Upper lobe of left lung (tissue), 4 donors: ENCODE measurements at regions not wholly inside any gene's neighbourhood (a gene's known extent, or its start where the extent isn't known, plus 50 kb on each side); places are given as distances from the start of the nearest gene placed in this dataset.

Source experiments
- CTCF ChIP-seq, 6 experiments: fragments of 450-650 bp in 4 of 6; fragments of 200-600 bp in 2 of 6; sonication (generic) in 2 of 6; IDR thresholded peaks; one replicate each; pipeline ENCODE4 v1.5.1; 2016 to 2019; ENCODE audit warnings: antibody characterized with exemption in 6 of 6
- POLR2A ChIP-seq, 4 donors: fragments of 450-650 bp; IDR thresholded peaks; one replicate each; pipeline ENCODE4 v1.5.1; 2016 to 2017; ENCODE audit warnings: antibody characterized with exemption in 4 of 4, mild to moderate bottlenecking in 2 of 4
- POLR2AphosphoS5 ChIP-seq, 2 donors: sonication (generic); formaldehyde crosslinking; IDR thresholded peaks; one replicate each; pipeline ENCODE4 v1.5.1; 2017; ENCODE audit warnings: antibody characterized with exemption in 2 of 2

DNA sequence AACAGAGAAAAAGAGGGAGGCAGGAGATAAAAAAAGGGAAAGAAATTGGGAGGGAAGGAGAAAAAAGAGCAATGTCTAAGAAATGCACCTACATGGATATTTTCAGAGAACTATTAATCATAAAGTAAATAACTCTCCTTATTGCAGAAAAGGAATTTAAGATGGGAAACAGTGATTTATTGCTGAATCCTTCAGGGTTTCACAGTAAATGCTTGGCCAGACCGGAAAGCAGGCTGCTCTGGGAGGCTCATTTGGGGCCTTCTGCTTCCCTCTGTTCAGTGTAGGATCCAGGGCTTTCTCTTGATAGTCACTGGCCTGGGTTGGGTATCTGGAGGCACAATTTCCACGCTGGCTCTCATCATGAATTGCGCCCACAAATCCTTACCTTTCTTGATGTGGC, 324.3 kb upstream of the SORL1-AS1 start:
- TF ChIP-seq POLR2A (IDR thresholded peaks at IDR 0.05) (no peak), CTCF (IDR thresholded peaks at IDR 0.05) (no peak), POLR2AphosphoS5 (IDR thresholded peaks at IDR 0.05) (no peak)
